NCI-H187 treated with DMSO at 0.1 percent for 48 hours (cell line): ENCODE measurements at regions not wholly inside any gene's neighbourhood (a gene's known extent, or its start where the extent isn't known, plus 50 kb on each side); places are given as distances from the start of the nearest gene placed in this dataset.
"Not testable (repeated sequence)": the region's sequence is repeated elsewhere in the genome, so short reads cannot be mapped to it uniquely, and the experiment has no call there.

Experiments
- DNase-seq: peaks from one replicate; lab custom pipeline; 2025; lab: John Stamatoyannopoulos, UW

GRCh38 chr13:58907347-58907746 lies 1256.4 kb downstream of the DIAPH3 start:
- no peak for DNase-seq

GRCh38 chr13:58908019-58908679 lies 1255.6 kb downstream of the DIAPH3 start:
- no peak for DNase-seq

DNA sequence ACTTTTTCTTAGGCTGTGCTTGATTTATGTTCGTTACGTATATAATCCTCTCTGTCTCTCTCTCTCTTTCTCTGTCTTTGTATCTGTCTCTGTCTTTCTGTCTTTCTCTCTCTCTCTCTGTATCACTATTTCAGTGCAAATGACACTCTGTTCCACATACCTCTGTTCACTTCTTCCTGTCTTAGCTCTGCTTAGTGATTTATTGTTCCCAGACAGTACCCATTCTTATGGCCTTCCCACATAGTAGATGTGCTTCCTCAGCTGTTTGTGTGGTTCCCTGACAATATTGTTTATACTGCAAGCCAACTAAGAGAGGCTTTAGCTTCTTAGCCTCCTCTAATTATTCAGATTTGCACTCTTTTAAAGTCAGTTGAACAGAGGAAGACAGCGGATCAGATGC lies 1244.2 kb downstream of the DIAPH3 start:
- DNase-seq: no peak

DNA sequence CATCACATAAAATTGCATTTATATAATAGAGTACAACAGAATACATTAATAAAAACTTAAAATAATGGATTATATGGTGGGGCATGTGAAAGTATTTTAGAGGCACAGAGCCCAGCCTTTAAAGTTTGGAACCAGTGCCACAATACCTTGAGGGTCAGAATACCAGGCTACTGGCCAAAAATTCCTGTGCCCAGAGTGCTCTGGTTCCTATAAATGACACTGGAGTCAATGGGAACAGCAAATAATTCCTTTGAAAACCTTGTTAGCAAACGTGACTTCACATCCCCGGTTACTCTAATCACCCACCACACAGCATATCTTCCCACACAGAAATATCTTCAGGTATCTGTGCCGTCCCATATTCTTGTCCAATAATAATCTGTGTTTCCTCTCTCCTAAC lies 1242.6 kb downstream of the DIAPH3 start:
- no peak for DNase-seq

DNA sequence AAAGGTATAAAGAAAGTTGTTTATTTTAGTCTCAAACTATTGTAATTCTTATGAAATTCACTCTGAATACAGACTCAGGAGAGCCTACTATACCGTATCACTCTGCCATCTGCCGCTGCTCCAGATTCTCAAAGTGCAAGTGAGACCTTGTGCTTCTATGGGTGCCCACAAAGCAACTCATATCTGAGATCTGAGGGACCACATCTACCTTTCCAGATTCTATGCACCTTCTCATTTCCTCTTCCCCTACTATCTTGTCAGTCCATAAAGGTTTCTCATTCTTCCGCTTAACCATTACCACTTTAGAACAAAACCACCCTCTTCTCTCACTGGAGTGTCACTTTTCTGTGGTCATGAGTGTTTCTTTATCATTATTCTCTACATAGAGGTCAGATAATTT lies 1236.9 kb downstream of the DIAPH3 start:
- DNase-seq: no peak

DNA sequence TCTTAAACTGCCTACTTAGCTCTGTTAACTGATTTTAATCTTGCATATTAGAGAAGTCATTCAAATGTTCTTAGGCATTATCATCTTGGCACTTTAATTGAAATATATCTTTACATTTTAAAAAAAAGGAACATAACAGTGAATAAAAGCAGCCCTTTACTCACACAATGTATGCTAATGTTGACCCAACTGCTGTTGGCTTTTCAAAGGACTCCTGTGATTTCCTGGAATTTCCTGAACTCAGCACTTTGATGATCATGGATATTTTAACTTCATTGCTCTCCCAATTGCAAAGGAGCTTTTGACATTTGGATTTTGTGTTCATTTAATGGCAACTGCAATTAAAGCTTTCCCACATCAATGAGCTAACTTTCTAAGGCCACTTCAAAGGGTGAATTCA lies 1230.3 kb downstream of the DIAPH3 start:
- no peak for DNase-seq

- DNase-seq: no peak
Measured at GRCh38 chr13:58935689-58936088, 1228.0 kb downstream of the DIAPH3 start.

GRCh38 chr13:58946274-58946673 lies 1217.5 kb downstream of the DIAPH3 start:
- DNase-seq: no peak

GRCh38 chr13:58949646-58950045 lies 1214.1 kb downstream of the DIAPH3 start:
- no peak for DNase-seq

GRCh38 chr13:58950911-58951310 lies 1212.8 kb downstream of the DIAPH3 start:
- no peak for DNase-seq

GRCh38 chr13:58953638-58954037 lies 1210.1 kb downstream of the DIAPH3 start:
- DNase-seq: no peak

DNA sequence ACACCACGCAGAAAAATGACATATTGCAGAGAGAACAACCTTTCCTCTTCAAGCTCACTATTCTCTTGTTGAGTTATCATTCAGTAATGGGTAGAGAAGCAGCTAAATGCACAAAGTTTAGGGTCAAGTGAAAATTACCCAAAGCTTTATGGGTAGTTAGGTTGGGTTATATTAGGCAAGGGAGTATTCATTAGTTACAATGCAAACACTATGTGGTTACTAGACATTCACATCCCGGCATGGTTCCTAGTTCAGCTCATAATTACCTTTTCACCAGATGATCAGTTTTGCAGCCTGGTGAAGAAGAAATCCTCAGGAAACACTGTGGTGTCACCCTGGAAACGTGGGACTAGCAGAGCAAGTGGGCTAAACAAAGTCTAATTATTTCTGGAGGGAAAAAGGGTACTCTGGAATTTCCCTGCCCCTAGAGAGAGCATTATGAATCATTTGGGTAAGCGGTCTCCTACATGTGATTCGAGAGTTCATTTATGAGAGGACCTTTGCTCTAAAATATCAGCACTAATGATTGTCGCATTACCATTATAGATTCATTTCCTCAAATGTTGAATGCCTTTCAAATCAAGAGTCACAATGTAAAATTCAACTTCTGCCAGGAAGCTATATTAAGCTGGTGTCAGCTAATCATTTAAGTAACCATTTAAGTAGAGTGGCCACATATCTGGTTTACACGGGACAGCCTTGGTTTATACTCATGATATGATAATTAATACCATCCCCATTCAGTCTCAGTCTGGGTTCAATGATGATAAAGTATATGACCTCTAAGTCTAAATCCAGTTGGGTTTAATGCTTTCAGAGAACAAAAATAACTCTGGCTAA lies 1208.0 kb downstream of the DIAPH3 start:
- DNase-seq: no peak

- DNase-seq: not testable (repeated sequence)
Measured at GRCh38 chr13:58958097-58958496, 1205.6 kb downstream of the DIAPH3 start.

- no peak for DNase-seq
Measured at GRCh38 chr13:58960888-58961287, 1202.8 kb downstream of the DIAPH3 start.

GRCh38 chr13:58963321-58963720 lies 1200.4 kb downstream of the DIAPH3 start:
- DNase-seq: no peak

GRCh38 chr13:58964048-58964447 lies 1199.7 kb downstream of the DIAPH3 start:
- no peak for DNase-seq

- DNase-seq: no peak
Measured at GRCh38 chr13:58977085-58977484, 1186.6 kb downstream of the DIAPH3 start.

GRCh38 chr13:58978331-58978730 lies 1185.4 kb downstream of the DIAPH3 start:
- no peak for DNase-seq

GRCh38 chr13:58979851-58980250 lies 1183.9 kb downstream of the DIAPH3 start:
- no peak for DNase-seq

DNA sequence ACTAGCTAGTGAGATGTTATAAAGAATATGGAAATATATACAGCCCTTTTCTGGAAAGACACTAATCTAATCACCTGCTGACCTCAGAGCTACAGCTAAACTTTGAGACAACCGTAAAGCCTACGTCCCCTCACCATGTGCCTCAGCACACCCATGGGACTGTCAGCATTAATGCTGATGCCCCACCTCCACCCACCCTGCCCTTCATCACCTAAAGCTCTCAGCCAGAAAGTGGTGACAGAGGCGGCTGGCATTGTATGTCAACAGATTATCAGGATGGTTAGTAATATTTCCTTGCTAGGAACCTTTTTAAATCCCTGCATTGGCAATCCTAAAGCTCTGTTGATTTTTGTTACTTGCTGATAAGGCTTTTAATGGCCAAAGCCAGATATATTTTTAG lies 1177.9 kb downstream of the DIAPH3 start:
- no peak for DNase-seq

DNA sequence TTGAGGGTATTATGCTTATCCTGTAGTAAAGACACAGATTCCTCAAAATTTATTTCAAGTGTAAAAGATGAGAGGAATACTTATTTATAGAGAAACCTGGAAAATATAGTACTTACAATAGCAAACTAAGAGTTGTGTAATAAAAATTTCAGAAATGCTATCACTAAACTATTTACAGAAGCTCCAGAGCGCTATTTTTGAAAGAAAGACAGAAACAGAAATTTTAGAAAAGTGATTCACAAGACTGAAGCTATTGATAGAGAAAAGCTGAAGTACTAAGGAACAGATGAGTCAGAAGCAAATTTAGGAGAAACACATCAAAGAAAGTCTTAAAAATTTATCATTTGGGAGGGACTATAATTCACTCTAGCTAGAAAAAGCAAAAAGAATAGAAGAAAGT lies 1174.2 kb downstream of the DIAPH3 start:
- DNase-seq: no peak

DNA sequence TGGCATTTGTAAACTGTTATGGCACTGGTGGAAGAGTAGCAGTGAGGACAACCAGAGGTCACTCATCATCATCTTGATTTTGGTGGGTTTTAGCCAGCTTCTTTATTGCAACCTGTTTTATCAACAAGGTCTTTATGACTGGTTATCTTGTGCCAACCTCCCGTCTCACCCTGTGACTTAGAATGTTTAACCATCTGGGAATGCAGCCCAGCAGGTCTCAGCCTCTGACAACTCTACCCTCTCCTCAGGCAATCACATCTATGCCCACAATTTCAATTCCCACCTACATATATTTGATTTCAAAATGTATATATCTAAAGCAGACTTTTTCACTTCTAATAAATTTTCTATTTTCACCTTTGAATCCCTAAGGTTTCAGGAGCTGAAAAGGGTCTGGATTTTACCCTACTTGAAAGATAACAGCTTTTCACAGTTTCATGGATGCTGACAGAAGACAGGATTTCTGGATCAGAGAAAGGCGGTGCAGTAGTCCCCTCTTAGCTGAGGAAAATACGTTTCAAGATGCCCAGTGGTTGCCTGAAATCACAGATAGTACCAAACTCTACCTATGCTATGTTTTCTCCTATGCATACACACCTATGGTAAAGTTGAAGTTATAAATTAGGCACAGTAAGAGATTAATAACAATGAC lies 1171.8 kb downstream of the DIAPH3 start:
- DNase-seq: no peak

GRCh38 chr13:58992478-58993042 lies 1171.2 kb downstream of the DIAPH3 start:
- DNase-seq: no peak
